ENCODE measurements at regions not wholly inside any gene's neighbourhood (a gene's known extent, or its start where the extent isn't known, plus 50 kb on each side); places are given as distances from the start of the nearest gene placed in this dataset.
A peak's percentile ranks its signal among the peaks of the same experiment; 100 is the strongest.
"Not testable (repeated sequence)": the region's sequence is repeated elsewhere in the genome, so short reads cannot be mapped to it uniquely, and the experiment has no call there.

- peak in 1 of 2 donors; percentile 16 for DNase-seq
Observed at GRCh38 chr2:88865801-88866371, 174.4 kb downstream of the RPIA start.

- no peak for DNase-seq
Observed at GRCh38 chr2:88866756-88867155, 175.3 kb downstream of the RPIA start.

- no peak for DNase-seq
Observed at GRCh38 chr2:88868861-88869260, 177.4 kb downstream of the RPIA start.

GRCh38 chr2:88870267-88870839 is 178.9 kb downstream of the RPIA start:
- DNase-seq: no peak

- peak; percentile 36 to 46 for DNase-seq
Observed at GRCh38 chr2:88871336-88871735, 179.9 kb downstream of the RPIA start.

- no peak for DNase-seq
Observed at GRCh38 chr2:88873620-88874019, 182.1 kb downstream of the RPIA start.

- peak; percentile 69 to 71 for DNase-seq
Observed at GRCh38 chr2:88874063-88874657, 182.7 kb downstream of the RPIA start.

GRCh38 chr2:88875736-88876135 is 184.3 kb downstream of the RPIA start:
- DNase-seq: no peak

GRCh38 chr2:88880441-88880953 is 189.0 kb downstream of the RPIA start:
- DNase-seq: peak; percentile 64 to 71

GRCh38 chr2:88885275-88885674 is 193.8 kb downstream of the RPIA start:
- no peak for DNase-seq

- peak in 1 of 2 donors; percentile 23 for DNase-seq
Observed at GRCh38 chr2:88885679-88886416, 194.4 kb downstream of the RPIA start.

GRCh38 chr2:88887466-88887865 is 196.0 kb downstream of the RPIA start:
- DNase-seq: peak; percentile 60 to 77

- DNase-seq: no peak
Observed at GRCh38 chr2:88892207-88892606, 200.7 kb downstream of the RPIA start.

- DNase-seq: no peak
Observed at GRCh38 chr2:88892788-88893187, 201.3 kb downstream of the RPIA start.

- no peak for DNase-seq
Observed at GRCh38 chr2:88896971-88897370, 205.5 kb downstream of the RPIA start.

- DNase-seq: peak; percentile 78 to 80
Observed at GRCh38 chr2:88897715-88898114, 206.2 kb downstream of the RPIA start.

GRCh38 chr2:88903749-88904353 is 212.4 kb downstream of the RPIA start:
- DNase-seq: peak; percentile 51 to 66

GRCh38 chr2:88913280-88913679 is 221.8 kb downstream of the RPIA start:
- DNase-seq: no peak

GRCh38 chr2:88919087-88919738 is 227.7 kb downstream of the RPIA start:
- DNase-seq: peak; percentile 14 to 15

- DNase-seq: not testable (repeated sequence)
Observed at GRCh38 chr2:88920399-88920798, 228.9 kb downstream of the RPIA start.

GRCh38 chr2:88924533-88924932 is 233.1 kb downstream of the RPIA start:
- DNase-seq: no peak

GRCh38 chr2:88925770-88926462 is 234.4 kb downstream of the RPIA start:
- no peak for DNase-seq

Data from inflammatory macrophage (primary cell).